ENCODE measurements at regions not wholly inside any gene's neighbourhood (a gene's known extent, or its start where the extent isn't known, plus 50 kb on each side); places are given as distances from the start of the nearest gene placed in this dataset.
"Not testable (repeated sequence)": the region's sequence is repeated elsewhere in the genome, so short reads cannot be mapped to it uniquely, and the experiment has no call there.

DNA sequence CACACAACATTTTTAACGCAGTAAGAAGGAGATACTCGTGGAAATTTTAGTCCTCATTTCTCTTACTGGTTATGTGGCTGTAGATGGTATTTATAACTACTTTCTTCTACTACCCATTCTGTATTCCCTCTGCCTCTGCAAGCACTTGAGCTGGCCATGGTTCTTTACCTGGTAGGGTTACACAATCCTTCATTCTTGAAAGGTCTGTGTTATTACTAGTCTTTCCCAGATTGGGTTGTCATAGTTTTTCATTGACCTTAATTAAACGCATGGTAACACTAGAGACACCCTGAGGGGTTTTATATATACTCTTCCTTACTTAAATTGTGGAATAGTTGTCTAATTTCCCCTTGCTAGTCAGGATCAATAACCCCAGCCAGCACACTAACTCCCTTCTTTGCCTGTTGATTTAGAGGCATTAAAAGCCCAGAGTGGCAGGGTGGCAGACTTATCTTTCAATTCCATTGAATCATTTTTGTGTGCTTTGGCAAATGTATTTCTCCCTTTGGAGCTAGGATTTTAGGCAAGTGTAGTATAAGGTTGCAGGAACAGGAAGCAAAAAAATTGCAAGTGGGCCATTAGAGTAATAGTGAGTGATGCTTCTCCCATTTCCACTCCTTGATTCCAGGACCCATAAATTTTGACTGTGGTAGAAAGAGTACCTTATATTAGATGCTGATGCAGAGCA, 113.6 kb upstream of the EMCN start:
- TF ChIP-seq, protein P1, sequence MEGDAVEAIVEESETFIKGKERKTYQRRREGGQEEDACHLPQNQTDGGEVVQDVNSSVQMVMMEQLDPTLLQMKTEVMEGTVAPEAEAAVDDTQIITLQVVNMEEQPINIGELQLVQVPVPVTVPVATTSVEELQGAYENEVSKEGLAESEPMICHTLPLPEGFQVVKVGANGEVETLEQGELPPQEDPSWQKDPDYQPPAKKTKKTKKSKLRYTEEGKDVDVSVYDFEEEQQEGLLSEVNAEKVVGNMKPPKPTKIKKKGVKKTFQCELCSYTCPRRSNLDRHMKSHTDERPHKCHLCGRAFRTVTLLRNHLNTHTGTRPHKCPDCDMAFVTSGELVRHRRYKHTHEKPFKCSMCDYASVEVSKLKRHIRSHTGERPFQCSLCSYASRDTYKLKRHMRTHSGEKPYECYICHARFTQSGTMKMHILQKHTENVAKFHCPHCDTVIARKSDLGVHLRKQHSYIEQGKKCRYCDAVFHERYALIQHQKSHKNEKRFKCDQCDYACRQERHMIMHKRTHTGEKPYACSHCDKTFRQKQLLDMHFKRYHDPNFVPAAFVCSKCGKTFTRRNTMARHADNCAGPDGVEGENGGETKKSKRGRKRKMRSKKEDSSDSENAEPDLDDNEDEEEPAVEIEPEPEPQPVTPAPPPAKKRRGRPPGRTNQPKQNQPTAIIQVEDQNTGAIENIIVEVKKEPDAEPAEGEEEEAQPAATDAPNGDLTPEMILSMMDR (IDR thresholded peaks at IDR 0.05; ENCODE audit: control insufficient read depth, extremely low read depth, insufficient read depth) = no peak
- H3K4me3 ChIP-seq (ENCODE audit: low read depth, low read length) = no peak overlapping the region
- DNase-seq (ENCODE audit: low read depth) = no peak

DNA sequence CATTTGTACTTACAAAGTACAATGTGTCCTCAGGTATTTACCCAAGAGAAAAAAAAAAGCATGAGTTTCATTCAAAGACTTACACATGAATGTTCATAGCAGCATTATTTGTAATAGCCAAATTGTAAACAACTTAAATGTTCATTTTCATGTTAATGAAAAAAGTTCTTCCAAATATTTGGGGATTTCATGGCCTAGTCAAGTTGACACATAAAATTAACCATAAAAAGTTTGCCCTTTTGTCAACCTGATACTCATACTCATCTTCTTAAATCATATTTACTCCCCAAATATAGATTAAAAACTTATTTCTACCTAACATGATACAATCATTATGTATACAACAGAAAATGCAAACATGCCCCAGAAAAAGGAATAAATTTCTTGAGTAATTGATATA, 112.5 kb upstream of the EMCN start:
- TF ChIP-seq, protein P1 (IDR thresholded peaks at IDR 0.05; ENCODE audit: control insufficient read depth, extremely low read depth, insufficient read depth) = no peak
- no peak overlapping the region for H3K4me3 ChIP-seq (ENCODE audit: low read depth, low read length)
- peak; percentile 94 for DNase-seq (ENCODE audit: low read depth)

DNA sequence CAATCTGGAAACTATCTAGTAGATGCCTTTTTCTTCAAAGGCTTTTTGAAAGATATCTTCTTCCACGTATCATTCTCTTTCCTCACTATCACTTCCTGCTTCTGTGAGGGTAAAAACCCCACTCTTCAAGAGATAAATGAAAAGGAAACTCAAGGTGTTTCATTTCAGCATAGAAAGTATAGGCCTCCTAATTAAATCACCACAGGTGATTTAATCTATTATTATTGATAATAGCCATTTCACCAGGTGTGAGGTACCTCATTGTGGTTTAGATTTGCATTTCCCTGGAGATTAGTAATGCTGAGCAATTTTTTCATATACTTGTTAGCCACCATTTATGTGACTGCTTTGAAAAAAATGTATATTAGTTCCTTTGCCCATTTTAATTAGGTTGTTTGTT, 92.0 kb upstream of the EMCN start:
- no peak for DNase-seq (ENCODE audit: low read depth)
- H3K4me3 ChIP-seq (ENCODE audit: low read depth, low read length) = no peak overlapping the region
- TF ChIP-seq, protein P1 (IDR thresholded peaks at IDR 0.05; ENCODE audit: control insufficient read depth, extremely low read depth, insufficient read depth) = no peak

- not testable (repeated sequence) for DNase-seq (ENCODE audit: low read depth)
Observed at GRCh38 chr4:100608651-100609050, 90.8 kb upstream of the EMCN start.

GRCh38 chr4:100605144-100605543, 87.3 kb upstream of the EMCN start:
- no peak overlapping the region for H3K4me3 ChIP-seq (ENCODE audit: low read depth, low read length)
- TF ChIP-seq, protein P1 (IDR thresholded peaks at IDR 0.05; ENCODE audit: control insufficient read depth, extremely low read depth, insufficient read depth) = no peak
- DNase-seq (ENCODE audit: low read depth) = no peak

More at GRCh38 chr4:100608651-100609050, 90.8 kb upstream of the EMCN start:
- not testable (repeated sequence) for H3K4me3 ChIP-seq (ENCODE audit: low read depth, low read length)

DNA sequence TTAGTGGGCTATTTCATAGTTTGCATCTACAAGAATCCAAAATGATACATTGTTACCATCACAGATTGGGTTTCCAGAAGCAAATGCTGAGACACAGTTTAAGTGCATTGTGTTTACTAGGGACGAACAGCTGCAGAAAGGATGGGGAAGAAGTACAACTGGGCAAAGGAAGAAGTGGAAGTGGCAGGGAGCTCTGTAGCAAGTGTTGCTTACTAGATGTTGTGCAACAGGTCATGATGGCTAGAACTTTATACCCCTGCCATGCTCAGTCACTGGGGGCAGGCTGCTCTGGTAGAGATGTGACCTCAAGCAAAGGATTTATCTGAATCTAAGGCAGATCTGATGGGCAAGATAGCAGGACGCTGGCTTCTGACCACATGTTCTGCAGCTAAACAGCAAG, 76.1 kb upstream of the EMCN start:
- DNase-seq (ENCODE audit: low read depth) = no peak
- no peak overlapping the region for H3K4me3 ChIP-seq (ENCODE audit: low read depth, low read length)
- TF ChIP-seq, protein P1 (IDR thresholded peaks at IDR 0.05; ENCODE audit: control insufficient read depth, extremely low read depth, insufficient read depth) = no peak

GRCh38 chr4:100591161-100591876, 73.5 kb upstream of the EMCN start:
- DNase-seq (ENCODE audit: low read depth) = peak; percentile 67
- TF ChIP-seq, protein P1 (IDR thresholded peaks at IDR 0.05; ENCODE audit: control insufficient read depth, extremely low read depth, insufficient read depth) = no peak
- H3K4me3 ChIP-seq (ENCODE audit: low read depth, low read length) = no peak overlapping the region

All from LNCaP clone FGC (cell line).